Lung microvascular endothelial cell (primary cell): ENCODE measurements at regions not wholly inside any gene's neighbourhood (a gene's known extent, or its start where the extent isn't known, plus 50 kb on each side); places are given as distances from the start of the nearest gene placed in this dataset.
A peak's percentile ranks its signal among the peaks of the same experiment; 100 is the strongest.

Source experiments
- DNase-seq, 2 donors: peaks; one replicate each; pipeline versions ENCODE4 v3.0.0 to v3.0.0-alpha.2; 2010; ENCODE audit warnings: low read depth in 2 of 2

DNA sequence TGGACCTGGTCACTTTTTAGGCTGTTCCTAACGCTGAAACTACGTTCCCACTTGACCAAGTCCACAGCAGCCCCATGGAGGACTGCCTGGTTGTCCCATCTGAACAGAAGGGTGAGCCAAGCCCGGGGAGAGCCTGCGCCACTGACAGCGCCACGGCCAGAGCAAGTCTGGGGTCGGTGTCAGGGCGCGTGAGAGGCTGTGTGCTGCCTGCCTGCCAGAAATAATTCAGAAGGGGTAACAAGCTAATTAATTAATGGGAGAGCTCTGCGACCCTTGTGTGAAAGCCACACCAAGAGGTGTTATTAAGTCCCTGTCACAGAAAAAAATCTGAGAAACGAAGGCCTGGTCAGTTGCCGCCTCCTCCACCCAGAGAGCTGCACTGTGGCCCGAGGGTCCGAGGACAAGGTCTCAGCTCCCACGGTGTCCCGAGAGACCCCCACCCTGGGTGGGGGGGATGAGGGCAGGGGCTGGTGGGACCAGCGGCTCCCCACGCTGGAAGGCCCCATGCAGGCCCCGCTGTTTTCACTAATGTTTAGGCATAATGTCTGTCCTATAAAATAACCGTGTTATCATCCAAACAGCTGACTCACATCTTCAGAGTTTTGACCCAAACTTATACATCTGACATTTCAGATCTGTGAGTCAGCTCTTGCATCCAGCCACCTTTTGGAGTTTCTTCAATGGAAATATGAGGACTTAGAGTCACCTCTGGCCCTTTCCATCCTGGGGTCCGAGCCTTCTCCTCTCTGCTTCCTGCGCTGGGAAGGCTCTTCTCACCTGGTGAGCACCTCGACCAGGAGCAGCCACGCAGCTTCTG is 58.5 kb downstream of the DLL1 start:
- no peak for DNase-seq

DNA sequence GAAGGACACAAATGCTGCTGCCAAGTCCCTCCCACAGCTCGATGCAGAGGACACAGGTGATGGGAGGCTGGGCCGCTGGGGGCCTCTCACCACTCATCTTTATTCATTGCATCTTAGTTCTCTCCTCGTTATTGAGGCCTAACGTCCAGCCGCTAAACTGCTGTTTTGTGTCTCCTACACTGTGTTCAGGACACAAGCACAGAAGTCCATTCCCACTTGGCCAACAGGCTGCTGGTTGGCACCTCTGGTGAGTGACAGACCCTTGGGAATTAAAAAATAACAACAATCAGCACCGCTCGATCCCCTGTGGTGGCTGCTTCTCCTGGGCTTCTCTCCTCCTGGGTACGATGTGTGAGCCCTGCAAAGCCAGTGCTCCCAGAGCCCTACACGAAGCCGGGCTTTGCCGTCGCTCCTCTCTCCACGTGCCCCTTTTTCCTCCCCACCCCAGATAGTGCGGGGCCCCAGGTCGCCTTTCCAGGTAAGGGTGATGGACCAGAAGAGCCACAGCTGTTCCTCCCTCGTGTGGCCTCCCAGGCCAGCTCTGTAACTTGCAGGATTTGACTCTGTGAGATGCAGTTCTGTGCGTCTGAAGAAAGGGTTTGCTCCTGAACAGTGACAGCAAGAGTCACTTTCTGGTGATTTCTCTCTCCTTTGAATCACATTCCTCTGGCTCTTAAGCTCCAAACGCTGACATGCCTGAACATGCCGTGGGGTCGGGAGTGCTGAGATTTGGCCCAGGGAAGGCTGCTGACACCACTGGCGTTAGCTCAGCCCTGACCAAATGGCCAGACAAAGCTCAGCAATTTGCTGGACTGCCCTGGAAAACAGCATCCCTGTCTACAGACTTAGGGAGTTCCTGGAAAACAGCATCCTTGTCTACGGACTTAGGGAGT is 59.3 kb downstream of the DLL1 start:
- no peak for DNase-seq

GRCh38 chr6:170230520-170231292 is 60.2 kb downstream of the DLL1 start:
- no peak for DNase-seq

DNA sequence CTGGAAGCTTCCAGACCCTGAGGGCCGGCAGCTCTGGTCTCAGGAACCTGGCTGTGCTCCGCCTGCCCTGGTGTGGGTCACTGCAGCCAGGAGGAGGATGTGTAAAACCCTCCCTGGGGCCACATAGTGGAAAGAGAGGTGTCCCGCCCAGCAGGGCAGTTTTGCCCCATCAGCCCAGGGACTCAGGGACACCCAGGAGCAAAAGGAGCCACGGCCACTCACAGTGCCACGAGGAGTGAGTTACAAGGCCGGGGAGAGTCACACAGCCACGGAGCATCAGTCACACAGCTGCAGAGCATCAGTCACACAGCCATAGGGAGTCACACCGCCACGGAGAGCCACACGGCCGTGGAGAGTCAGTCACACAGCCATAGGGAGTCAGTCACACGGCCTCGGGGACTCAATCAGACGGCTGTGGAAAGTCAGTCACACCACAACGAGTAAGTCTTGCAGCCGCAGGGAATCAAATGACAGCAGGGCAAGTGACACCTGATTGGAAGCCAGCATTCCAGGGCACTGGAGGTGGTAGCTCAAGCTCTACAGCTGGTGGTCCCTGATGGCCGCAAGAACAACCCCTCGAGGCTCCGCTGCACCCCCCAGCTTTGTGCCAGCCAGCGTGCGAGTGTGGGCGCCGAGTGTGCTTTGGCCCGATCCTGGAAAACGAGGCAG is 60.9 kb downstream of the DLL1 start:
- no peak for DNase-seq

DNA sequence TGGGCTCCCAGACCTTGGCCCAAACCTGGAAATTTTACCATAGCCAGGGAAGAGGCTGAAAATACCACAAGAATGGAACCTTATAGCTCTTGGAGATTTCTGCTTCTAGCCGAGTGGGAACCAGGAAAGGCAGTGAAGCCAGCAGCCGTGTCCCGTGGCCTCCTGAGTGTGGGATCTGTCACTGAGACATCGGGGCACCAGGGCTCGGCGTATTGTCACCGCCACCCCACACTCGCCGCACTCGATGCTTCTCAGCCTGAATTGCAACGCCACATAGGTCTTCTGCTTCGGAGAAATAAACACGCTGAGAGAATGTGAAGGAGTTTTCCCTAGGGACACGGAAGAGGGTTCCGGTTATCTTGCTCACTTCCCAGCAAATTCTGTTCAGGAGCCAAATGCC is 61.5 kb downstream of the DLL1 start:
- no peak for DNase-seq

GRCh38 chr6:170228946-170229310 is 62.0 kb downstream of the DLL1 start:
- no peak for DNase-seq

- no peak for DNase-seq
Measured at GRCh38 chr6:170227996-170228945, 62.6 kb downstream of the DLL1 start.

GRCh38 chr6:170227521-170227983 is 63.3 kb downstream of the DLL1 start:
- no peak for DNase-seq

- DNase-seq: no peak
Measured at GRCh38 chr6:170226647-170227046, 64.2 kb downstream of the DLL1 start.

- peak; percentile 74 to 88 for DNase-seq
Measured at GRCh38 chr6:170225852-170226417, 64.9 kb downstream of the DLL1 start.

DNA sequence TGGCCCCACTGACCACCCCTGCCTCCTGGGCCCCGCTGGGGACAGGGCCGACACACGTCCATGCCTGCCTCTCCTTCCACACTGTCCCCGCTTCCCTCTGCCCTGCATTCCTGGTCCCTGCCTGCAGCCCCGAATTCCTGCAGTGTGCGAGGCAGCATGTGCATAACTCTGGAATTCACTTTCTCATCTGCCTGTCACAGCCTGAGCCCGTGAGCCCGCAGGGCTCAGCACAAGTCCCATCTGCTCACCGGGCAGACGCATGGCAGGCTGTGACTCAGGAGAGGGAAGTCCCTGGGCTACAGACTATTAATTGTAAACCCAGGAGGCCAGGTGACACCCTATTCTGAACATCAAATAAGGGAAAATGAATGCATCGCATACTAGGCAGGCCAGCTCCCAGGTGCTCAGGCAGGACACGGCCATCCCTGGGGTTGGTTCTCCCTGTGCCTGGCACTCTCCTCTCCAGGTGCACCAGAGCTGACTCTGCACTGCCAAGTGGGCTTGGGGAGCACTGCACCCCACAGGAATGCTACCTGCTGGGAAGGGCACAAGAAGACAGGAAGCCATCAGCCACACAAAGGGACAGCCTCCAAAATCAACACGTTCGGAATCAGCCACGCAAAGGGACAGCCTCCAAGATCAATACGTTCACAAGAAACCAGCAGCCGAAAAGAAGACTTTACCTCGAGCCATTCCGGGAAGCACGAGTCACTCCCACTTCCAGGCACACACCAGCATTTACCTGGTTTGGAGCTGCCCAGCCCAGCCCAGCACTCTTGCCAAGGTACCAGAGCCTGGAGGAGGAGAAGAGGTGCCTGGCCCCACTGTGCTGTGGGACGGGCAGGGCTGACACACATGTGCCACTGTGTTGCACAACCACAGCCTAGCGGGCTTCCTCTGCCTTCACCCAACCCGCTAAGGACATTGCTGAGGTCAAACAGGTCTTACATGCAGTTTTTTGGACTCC is 65.9 kb downstream of the DLL1 start:
- no peak for DNase-seq

DNA sequence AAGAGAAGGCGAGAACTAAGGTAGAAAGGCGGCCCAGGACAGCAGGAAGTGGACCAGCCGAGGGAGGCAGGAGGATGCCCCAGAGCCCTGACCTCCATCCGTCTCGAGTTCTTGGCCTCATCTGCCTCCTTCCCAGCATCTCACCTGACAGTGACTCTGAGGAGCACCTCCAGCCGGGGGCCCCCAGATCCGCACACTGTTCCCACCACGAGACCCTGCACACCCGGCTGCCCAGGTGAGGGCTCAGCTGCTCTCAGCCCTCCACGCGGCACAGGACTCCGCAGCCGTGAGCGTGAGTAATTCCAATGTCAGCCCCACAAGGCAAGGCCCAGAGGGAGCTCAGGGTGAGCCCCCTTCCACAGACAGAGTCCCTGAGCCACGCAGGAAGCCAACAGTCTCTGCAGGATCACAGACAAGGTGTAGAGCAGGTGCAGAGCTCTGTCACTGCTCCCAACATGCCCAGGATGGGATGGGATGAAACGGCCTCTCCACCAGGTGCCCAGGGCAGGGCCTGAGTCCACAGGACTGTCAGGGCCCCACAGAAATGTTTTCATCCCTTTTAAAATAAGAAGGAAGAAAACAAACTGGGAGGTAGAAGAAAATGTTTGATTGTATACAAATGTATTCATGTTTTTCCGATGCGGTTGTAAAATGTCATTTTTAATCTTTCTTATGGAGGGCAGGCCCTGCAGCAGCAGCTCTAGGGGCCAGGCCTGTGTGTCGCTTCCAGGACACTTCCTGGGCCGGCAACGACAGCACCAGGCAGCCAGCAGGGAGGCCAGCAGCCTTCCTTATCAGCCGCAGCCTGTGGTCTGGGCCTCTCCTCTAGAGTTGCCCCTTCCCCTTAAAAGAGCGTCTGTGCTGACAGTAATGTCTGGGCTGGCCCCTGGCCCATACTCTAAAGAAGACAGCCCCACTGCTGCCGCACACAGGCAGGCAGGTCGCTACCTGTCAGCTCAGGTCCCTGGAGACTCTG is 66.9 kb downstream of the DLL1 start:
- DNase-seq: no peak

- DNase-seq: peak in 1 of 2 donors; percentile 9
Measured at GRCh38 chr6:170222498-170223471, 68.1 kb downstream of the DLL1 start.

DNA sequence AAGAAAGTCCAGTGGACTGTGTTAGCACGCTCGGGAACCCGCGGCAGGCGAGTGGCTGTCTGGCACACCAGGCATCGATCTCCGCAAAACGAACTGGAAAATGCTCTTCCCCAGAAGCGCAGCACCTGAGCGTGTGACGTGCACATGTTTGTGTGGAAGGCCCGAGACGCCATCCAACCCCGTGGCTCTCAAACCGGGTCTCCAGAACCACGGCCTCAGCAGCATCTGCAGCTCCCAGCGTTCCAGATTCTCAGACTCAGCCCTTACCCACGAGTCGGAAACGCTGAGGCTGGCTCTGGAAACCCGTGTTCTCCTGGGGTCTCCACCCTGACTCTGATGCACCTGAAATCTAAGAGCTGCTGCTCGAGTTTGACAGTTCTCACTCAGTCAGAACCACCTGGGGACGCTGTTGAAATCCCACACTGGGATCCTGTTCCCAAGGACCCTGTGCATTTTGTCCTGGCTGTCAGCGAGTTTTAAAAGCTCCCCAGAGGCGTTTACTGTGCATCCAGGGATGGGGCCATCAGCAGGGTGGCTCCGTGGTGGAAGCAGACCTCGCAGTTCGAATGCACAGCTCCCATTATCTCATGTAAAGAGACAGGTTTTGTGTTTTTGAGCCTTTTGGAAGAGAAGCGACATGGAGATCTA is 69.0 kb downstream of the DLL1 start:
- no peak for DNase-seq

GRCh38 chr6:170221052-170221752 is 69.7 kb downstream of the DLL1 start:
- DNase-seq: no peak
